Heart left ventricle (tissue), 16 donors: ENCODE measurements at regions not wholly inside any gene's neighbourhood (a gene's known extent, or its start where the extent isn't known, plus 50 kb on each side); places are given as distances from the start of the nearest gene placed in this dataset.

Experiments used
- ATAC-seq, 4 donors: fragments of 200-7000 bp; cut with Tn5 transposase; one replicate each; pipeline ENCODE4 v1.9.1; 2020 to 2022; ENCODE audit warnings: moderate library complexity in 4 of 4, mild to moderate bottlenecking in 3 of 4, moderate number of reproducible peaks in 1 of 4
- DNase-seq, 5 donors: peaks; one replicate each; pipeline ENCODE4 v3.0.0-alpha.2; 2020
- H3K27ac ChIP-seq, 12 donors: fragments of 200-600 bp; sonication (generic) in 4 of 12; one replicate each; pipeline versions ENCODE4 v1.5.0 to v1.8.0; 2016 to 2022; ENCODE audit warnings: mild to moderate bottlenecking in 2 of 12
- H3K27me3 ChIP-seq, 9 donors: fragments of 200-600 bp; sonication (generic) in 2 of 9; one replicate each; pipeline versions ENCODE4 v1.5.1 to v1.8.0; 2016 to 2022; ENCODE audit warnings: mild to moderate bottlenecking in 3 of 9
- H3K36me3 ChIP-seq, 9 donors: fragments of 200-600 bp; sonication (generic) in 2 of 9; one replicate each; pipeline versions ENCODE4 v1.5.0 to v1.8.0; 2018 to 2022; ENCODE audit warnings: mild to moderate bottlenecking in 2 of 9
- H3K4me1 ChIP-seq, 12 donors: fragments of 200-600 bp; sonication (generic) in 4 of 12; one replicate each; pipeline versions ENCODE4 v1.5.0 to v1.8.0; 2016 to 2022; ENCODE audit warnings: mild to moderate bottlenecking in 3 of 12
- H3K4me3 ChIP-seq, 12 donors: fragments of 200-600 bp; sonication (generic) in 4 of 12; one replicate each; pipeline versions ENCODE4 v1.5.0 to v1.8.0; 2017 to 2022; ENCODE audit warnings: mild to moderate bottlenecking in 9 of 12, moderate library complexity in 4 of 12
- H3K9me3 ChIP-seq, 12 donors: fragments of 200-600 bp; sonication (generic) in 4 of 12; one replicate each; pipeline versions ENCODE4 v1.5.0 to v1.8.0; 2016 to 2022; ENCODE audit warnings: mild to moderate bottlenecking in 1 of 12
- POLR2A ChIP-seq, 2 donors: fragments of 450-650 bp; IDR thresholded peaks; one replicate each; pipeline ENCODE4 v1.6.1; 2017; ENCODE audit warnings: antibody characterized with exemption in 2 of 2, mild to moderate bottlenecking in 2 of 2, moderate library complexity in 2 of 2
- WGBS, 4 donors: extraction: QIAGEN DNeasy Blood & Tissue Kit in 2 of 4; methylation state at CpG; one replicate each; pipeline versions ENCODE4 v1.1.5 to v1.1.7; 2013 to 2018; 5-methylcytosine and 5-hydroxymethylcytosine counted together
- intact Hi-C, 10 donors: fragments of 100-400 bp; cut with DNase I; formaldehyde crosslinking; loops; one replicate each; pipeline versions ENCODE4 v1.11.1 to v1.14.2; 2022
- TF ChIP-seq, protein P1 (sequence below), 12 donors: fragments of 200-600 bp; sonication (generic) in 4 of 12; IDR thresholded peaks; one replicate each; pipeline versions ENCODE4 v1.5.0 to v1.8.0; 2018 to 2022; ENCODE audit warnings: antibody characterized with exemption in 12 of 12, mild to moderate bottlenecking in 5 of 12
- donor health status: ischemic (EF 13 %, LVEDD 7.1; RV severe dilation, severe dysfunction).
- donor health status: healthy with polysubstance abuse.
- donor health status: DM: no; HTN: yes; CAD: no.
- donor health status: DM: no; HTN: no; CAD: no.
- donor health status: ischemic (EF 25% LVEDD 6.9; RV normal size, moderate dysfunction).
- donor health status: ischemic (EF 25% LVEDD 5.7; RV mildly dilated, moderate dysfunction).
- donor health status: healthy.
- donor health status: DM: yes; HTN: yes; CAD: no.
- donor health status: ischemic (EF 35%, LVEDD 5.7; RV mildly dilated, moderate dysfunction).
- donor health status: nonischemic (EF 11% LVEDD 7.7; RV severe dilation, severe dysfunction).
- donor health status: DM: yes; HTN: yes; CAD: no.
- donor health status: PGD.
- donor health status: ischemic (EF 29% LVEDD 5.4; RV normal size, mild dysfunction).
- donor health status: nonischemic (EF 23%, LVEDD 6.1; RV moderate dilation, normal function).

DNA sequence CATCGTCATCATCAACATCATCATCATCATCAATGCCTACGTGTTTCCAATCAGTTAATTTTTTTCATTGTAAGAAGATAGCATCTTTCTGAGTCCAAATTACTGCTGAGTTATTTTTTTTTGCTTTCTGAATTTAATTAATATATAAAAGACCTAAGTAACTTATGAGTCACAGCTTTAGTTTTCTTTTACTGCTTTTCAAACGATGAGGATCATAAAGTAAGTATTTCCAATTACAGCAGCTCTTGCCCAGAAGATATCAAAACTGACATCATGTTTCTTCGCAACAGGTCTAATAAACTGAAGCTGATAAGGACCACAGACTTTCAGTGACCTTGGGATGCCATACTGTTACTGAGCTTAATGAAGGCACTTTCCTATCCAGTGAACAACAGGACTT, 442.2 kb downstream of the DSEL start:
- Histone ChIP-seq H3K27me3 (no peaks in the 10 kb centered on the region), H3K9me3 (no peaks in the 10 kb centered on the region), H3K4me1 (no peaks in the 10 kb centered on the region), H3K36me3 (no peaks in the 10 kb centered on the region), H3K4me3 (no peak overlapping the region), H3K27ac (no peak overlapping the region)
- ATAC-seq (no peak), DNase-seq (no peak)
- 43 to 80% (median 68%) methylated on average over 4 of the region's 4 CpGs for WGBS, 4 donors
- no peak for TF ChIP-seq POLR2A (IDR thresholded peaks at IDR 0.05)
- TF ChIP-seq, protein P1, sequence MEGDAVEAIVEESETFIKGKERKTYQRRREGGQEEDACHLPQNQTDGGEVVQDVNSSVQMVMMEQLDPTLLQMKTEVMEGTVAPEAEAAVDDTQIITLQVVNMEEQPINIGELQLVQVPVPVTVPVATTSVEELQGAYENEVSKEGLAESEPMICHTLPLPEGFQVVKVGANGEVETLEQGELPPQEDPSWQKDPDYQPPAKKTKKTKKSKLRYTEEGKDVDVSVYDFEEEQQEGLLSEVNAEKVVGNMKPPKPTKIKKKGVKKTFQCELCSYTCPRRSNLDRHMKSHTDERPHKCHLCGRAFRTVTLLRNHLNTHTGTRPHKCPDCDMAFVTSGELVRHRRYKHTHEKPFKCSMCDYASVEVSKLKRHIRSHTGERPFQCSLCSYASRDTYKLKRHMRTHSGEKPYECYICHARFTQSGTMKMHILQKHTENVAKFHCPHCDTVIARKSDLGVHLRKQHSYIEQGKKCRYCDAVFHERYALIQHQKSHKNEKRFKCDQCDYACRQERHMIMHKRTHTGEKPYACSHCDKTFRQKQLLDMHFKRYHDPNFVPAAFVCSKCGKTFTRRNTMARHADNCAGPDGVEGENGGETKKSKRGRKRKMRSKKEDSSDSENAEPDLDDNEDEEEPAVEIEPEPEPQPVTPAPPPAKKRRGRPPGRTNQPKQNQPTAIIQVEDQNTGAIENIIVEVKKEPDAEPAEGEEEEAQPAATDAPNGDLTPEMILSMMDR (IDR thresholded peaks at IDR 0.05): no peak
- intact Hi-C loops: no loop called here

- H3K4me1 ChIP-seq: no peaks in the 10 kb centered on the region
- 32 to 43% (median 36%) methylated on average over 2 of the region's 2 CpGs for WGBS, 4 donors
- intact Hi-C loops: no loop called here
- TF ChIP-seq, protein P1 (IDR thresholded peaks at IDR 0.05): no peak
- no peak for TF ChIP-seq POLR2A (IDR thresholded peaks at IDR 0.05)
- H3K4me3 ChIP-seq: no peak overlapping the region
- H3K27ac ChIP-seq: no peak overlapping the region
- H3K36me3 ChIP-seq: no peaks in the 10 kb centered on the region
- ATAC-seq (no peak), DNase-seq (no peak)
- H3K9me3 ChIP-seq: no peaks in the 10 kb centered on the region
- H3K27me3 ChIP-seq: no peaks in the 10 kb centered on the region
These were observed 443.7 kb downstream of the DSEL start for GRCh38 chr18:67072791-67073190.

DNA sequence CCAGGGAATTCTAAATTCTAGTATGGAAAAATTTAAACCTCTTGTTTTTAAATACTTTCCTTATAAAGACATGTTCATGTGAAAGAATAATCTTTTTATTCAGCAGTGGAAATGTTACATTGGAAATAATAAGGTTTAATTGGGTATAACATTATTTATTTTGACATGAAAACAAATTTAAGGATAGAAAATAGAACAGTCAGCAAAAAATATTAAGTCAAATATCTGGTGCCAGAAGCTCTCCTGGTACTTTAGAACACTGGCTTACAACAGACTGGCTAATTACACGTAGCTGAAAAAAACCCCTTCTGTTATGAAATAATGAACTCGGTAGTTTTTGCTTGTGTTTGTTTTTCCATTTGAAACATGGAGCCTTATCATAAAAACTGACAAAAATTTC, 447.9 kb downstream of the DSEL start:
- WGBS, 4 donors: 52 to 74% (median 59%) methylated on average over 2 of the region's 2 CpGs
- Histone ChIP-seq H3K36me3 (no peaks in the 10 kb centered on the region), H3K9me3 (peaks cover 0 to 7% (median 0%) of the 10 kb centered on the region in 12 donors), H3K27me3 (no peaks in the 10 kb centered on the region), H3K27ac (no peak overlapping the region), H3K4me1 (no peaks in the 10 kb centered on the region), H3K4me3 (no peak overlapping the region)
- TF ChIP-seq POLR2A (IDR thresholded peaks at IDR 0.05): no peak
- TF ChIP-seq, protein P1 (IDR thresholded peaks at IDR 0.05): no peak
- DNase-seq: no peak
- intact Hi-C loops: no loop called here
- no peak for ATAC-seq

DNA sequence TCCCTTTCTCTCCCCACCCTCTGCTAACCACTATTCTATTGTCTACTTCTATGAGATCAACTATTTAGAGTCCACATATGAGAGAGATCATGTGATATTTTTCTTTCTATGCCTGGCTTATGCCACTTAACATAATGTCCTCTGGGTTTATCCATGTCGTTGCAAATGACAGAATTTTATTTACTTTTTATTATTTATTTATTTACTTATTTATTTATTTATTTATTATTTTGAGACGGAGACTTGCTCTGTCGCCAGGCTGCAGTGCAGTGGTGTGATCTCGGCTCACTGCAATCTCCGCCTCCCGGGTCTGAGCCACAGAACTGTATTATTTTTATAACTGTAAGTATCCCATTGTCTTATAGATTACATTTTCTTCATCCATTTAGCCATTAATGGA, 443.4 kb upstream of the CDH19 start:
- intact Hi-C loops: no loop called here
- Histone ChIP-seq H3K4me3 (no peak overlapping the region), H3K27me3 (no peaks in the 10 kb centered on the region), H3K4me1 (no peaks in the 10 kb centered on the region), H3K27ac (no peak overlapping the region), H3K9me3 (peaks cover 0 to 3% (median 0%) of the 10 kb centered on the region in 12 donors), H3K36me3 (no peaks in the 10 kb centered on the region)
- 79 to 92% (median 85%) methylated on average over 6 of the region's 6 CpGs for WGBS, 4 donors
- no peak for ATAC-seq
- no peak for DNase-seq
- TF ChIP-seq, protein P1 (IDR thresholded peaks at IDR 0.05): no peak
